ENCODE measurements at regions not wholly inside any gene's neighbourhood (a gene's known extent, or its start where the extent isn't known, plus 50 kb on each side); places are given as distances from the start of the nearest gene placed in this dataset.

- CTCF ChIA-PET = interaction anchor here (0.5 kb wide), 1 partner anchor 161 kb away, joined by 5 read pairs; no protein-coding TSS in a partner anchor
- Mint-ChIP-seq H3K27me3 (peaks cover 10 to 22% (median 17%) of the 10 kb centered on the region in 5 donors), H3K9me3 (no peaks in the 10 kb centered on the region), H3K36me3 (no peaks in the 10 kb centered on the region), H3K4me3 (no peak overlapping the region), H3K4me1 (no peaks in the 10 kb centered on the region), H3K27ac (no peak overlapping the region)
- POLR2A ChIA-PET = no interaction called here
- no peaks in the 10 kb centered on the region for H3K27me3 ChIP-seq (ENCODE audit: control insufficient read depth in 2 of 2, insufficient read depth in 2 of 2, low read length in 2 of 2)
- no peak overlapping the region for H3K4me3 ChIP-seq (ENCODE audit: low read length)
- ATAC-seq = no peak
- no peaks in the 10 kb centered on the region for H3K9me3 ChIP-seq (ENCODE audit: control insufficient read depth in 2 of 3, low read length in 3 of 3)
- no peaks in the 10 kb centered on the region for H3K4me1 ChIP-seq (ENCODE audit: control insufficient read depth in 2 of 2, insufficient read depth in 2 of 2, low read length in 2 of 2)
- no peak overlapping the region for H3K27ac ChIP-seq (ENCODE audit: low read depth, low read length)
- intact Hi-C loops (cut with micrococcal nuclease) = no loop called here
- no peaks in the 10 kb centered on the region for H3K36me3 ChIP-seq (ENCODE audit: control insufficient read depth in 2 of 3, insufficient read depth in 3 of 3, low read length in 3 of 3)
- no peak for DNase-seq
Measured at GRCh38 chr14:55500219-55500701, 59.8 kb upstream of the TBPL2 start.

GRCh38 chr14:55500708-55501107 is 60.3 kb upstream of the TBPL2 start:
- intact Hi-C loops (cut with micrococcal nuclease) = no loop called here
- no peak for ATAC-seq
- H3K4me3 Mint-ChIP-seq = no peak overlapping the region
- no peaks in the 10 kb centered on the region for H3K36me3 Mint-ChIP-seq
- no peak overlapping the region for H3K27ac ChIP-seq (ENCODE audit: low read depth, low read length)
- H3K9me3 Mint-ChIP-seq = no peaks in the 10 kb centered on the region
- no peaks in the 10 kb centered on the region for H3K4me1 ChIP-seq (ENCODE audit: control insufficient read depth in 2 of 2, insufficient read depth in 2 of 2, low read length in 2 of 2)
- no peak for DNase-seq
- ChIA-PET CTCF (interaction anchor here (0.5 kb wide), 1 partner anchor 161 kb away, joined by 5 read pairs; no protein-coding TSS in a partner anchor), POLR2A (no interaction called here)
- peaks cover 10 to 18% (median 15%) of the 10 kb centered on the region in 5 donors for H3K27me3 Mint-ChIP-seq
- H3K27ac Mint-ChIP-seq = no peak overlapping the region
- H3K27me3 ChIP-seq (ENCODE audit: control insufficient read depth in 2 of 2, insufficient read depth in 2 of 2, low read length in 2 of 2) = no peaks in the 10 kb centered on the region
- no peaks in the 10 kb centered on the region for H3K9me3 ChIP-seq (ENCODE audit: control insufficient read depth in 2 of 3, low read length in 3 of 3)
- H3K4me3 ChIP-seq (ENCODE audit: low read length) = no peak overlapping the region
- no peaks in the 10 kb centered on the region for H3K4me1 Mint-ChIP-seq
- H3K36me3 ChIP-seq (ENCODE audit: control insufficient read depth in 2 of 3, insufficient read depth in 3 of 3, low read length in 3 of 3) = no peaks in the 10 kb centered on the region

- Mint-ChIP-seq H3K27ac (no peak overlapping the region), H3K9me3 (no peaks in the 10 kb centered on the region), H3K36me3 (no peaks in the 10 kb centered on the region), H3K27me3 (peaks cover 4 to 13% (median 8%) of the 10 kb centered on the region in 5 donors), H3K4me3 (no peak overlapping the region), H3K4me1 (no peaks in the 10 kb centered on the region)
- POLR2A ChIA-PET = no interaction called here
- Histone ChIP-seq H3K27me3 (ENCODE audit: control insufficient read depth in 2 of 2, insufficient read depth in 2 of 2, low read length in 2 of 2) (no peaks in the 10 kb centered on the region), H3K4me1 (ENCODE audit: control insufficient read depth in 2 of 2, insufficient read depth in 2 of 2, low read length in 2 of 2) (no peaks in the 10 kb centered on the region), H3K36me3 (ENCODE audit: control insufficient read depth in 2 of 3, insufficient read depth in 3 of 3, low read length in 3 of 3) (no peaks in the 10 kb centered on the region), H3K27ac (ENCODE audit: low read depth, low read length) (no peak overlapping the region), H3K4me3 (ENCODE audit: low read length) (no peak overlapping the region), H3K9me3 (ENCODE audit: control insufficient read depth in 2 of 3, low read length in 3 of 3) (no peaks in the 10 kb centered on the region)
- ATAC-seq = no peak
- no peak for DNase-seq
- intact Hi-C loops (cut with micrococcal nuclease) = no loop called here
- CTCF ChIA-PET = no interaction called here
Measured at GRCh38 chr14:55502746-55503284, 62.4 kb upstream of the TBPL2 start.

GRCh38 chr14:55505846-55506245 is 65.4 kb upstream of the TBPL2 start:
- H3K9me3 Mint-ChIP-seq = no peaks in the 10 kb centered on the region
- no peaks in the 10 kb centered on the region for H3K36me3 ChIP-seq (ENCODE audit: control insufficient read depth in 2 of 3, insufficient read depth in 3 of 3, low read length in 3 of 3)
- no peaks in the 10 kb centered on the region for H3K4me1 Mint-ChIP-seq
- H3K27ac ChIP-seq (ENCODE audit: low read depth, low read length) = no peak overlapping the region
- DNase-seq = no peak
- intact Hi-C loops (cut with micrococcal nuclease) = no loop called here
- no peaks in the 10 kb centered on the region for H3K27me3 ChIP-seq (ENCODE audit: control insufficient read depth in 2 of 2, insufficient read depth in 2 of 2, low read length in 2 of 2)
- H3K4me3 ChIP-seq (ENCODE audit: low read length) = no peak overlapping the region
- ChIA-PET POLR2A (no interaction called here), CTCF (interaction anchor here (0.6 kb wide), 1 partner anchor 681 kb away, joined by 4 read pairs; no protein-coding TSS in a partner anchor)
- no peaks in the 10 kb centered on the region for H3K4me1 ChIP-seq (ENCODE audit: control insufficient read depth in 2 of 2, insufficient read depth in 2 of 2, low read length in 2 of 2)
- ATAC-seq = no peak
- no peaks in the 10 kb centered on the region for H3K9me3 ChIP-seq (ENCODE audit: control insufficient read depth in 2 of 3, low read length in 3 of 3)
- peaks cover 0 to 3% (median 0%) of the 10 kb centered on the region in 5 donors for H3K36me3 Mint-ChIP-seq
- H3K4me3 Mint-ChIP-seq = no peak overlapping the region
- H3K27ac Mint-ChIP-seq = no peak overlapping the region
- peaks cover 0 to 6% (median under 1%) of the 10 kb centered on the region in 5 donors for H3K27me3 Mint-ChIP-seq

- Mint-ChIP-seq H3K4me1 (no peaks in the 10 kb centered on the region), H3K36me3 (peaks cover 0 to 3% (median 0%) of the 10 kb centered on the region in 5 donors), H3K9me3 (peaks cover 0 to 3% (median 0%) of the 10 kb centered on the region in 11 donors), H3K4me3 (no peak overlapping the region), H3K27me3 (no peaks in the 10 kb centered on the region), H3K27ac (no peak overlapping the region)
- H3K27ac ChIP-seq (ENCODE audit: low read depth, low read length) = no peak overlapping the region
- H3K4me3 ChIP-seq (ENCODE audit: low read length) = no peak overlapping the region
- H3K9me3 ChIP-seq (ENCODE audit: control insufficient read depth in 2 of 3, low read length in 3 of 3) = no peaks in the 10 kb centered on the region
- no peaks in the 10 kb centered on the region for H3K27me3 ChIP-seq (ENCODE audit: control insufficient read depth in 2 of 2, insufficient read depth in 2 of 2, low read length in 2 of 2)
- ATAC-seq (no peak), DNase-seq (no peak)
- POLR2A ChIA-PET = no interaction called here
- H3K4me1 ChIP-seq (ENCODE audit: control insufficient read depth in 2 of 2, insufficient read depth in 2 of 2, low read length in 2 of 2) = no peaks in the 10 kb centered on the region
- intact Hi-C loops (cut with micrococcal nuclease) = no loop called here
- no peaks in the 10 kb centered on the region for H3K36me3 ChIP-seq (ENCODE audit: control insufficient read depth in 2 of 3, insufficient read depth in 3 of 3, low read length in 3 of 3)
- CTCF ChIA-PET = interaction anchor here (0.6 kb wide), 1 partner anchor 227 kb away, joined by 4 read pairs; no protein-coding TSS in a partner anchor
Measured at GRCh38 chr14:55508676-55509075, 68.3 kb upstream of the TBPL2 start.

GRCh38 chr14:55512421-55512820 is 67.6 kb upstream of the KTN1 start:
- ChIA-PET CTCF (no interaction called here), POLR2A (no interaction called here)
- ATAC-seq = no peak
- no peaks in the 10 kb centered on the region for H3K27me3 Mint-ChIP-seq
- H3K36me3 Mint-ChIP-seq = peaks cover 0 to 3% (median 0%) of the 10 kb centered on the region in 5 donors
- no peak overlapping the region for H3K27ac ChIP-seq (ENCODE audit: low read depth, low read length)
- peaks cover 0 to 3% (median 0%) of the 10 kb centered on the region in 11 donors for H3K9me3 Mint-ChIP-seq
- H3K4me1 ChIP-seq (ENCODE audit: control insufficient read depth in 2 of 2, insufficient read depth in 2 of 2, low read length in 2 of 2) = no peaks in the 10 kb centered on the region
- H3K9me3 ChIP-seq (ENCODE audit: control insufficient read depth in 2 of 3, low read length in 3 of 3) = no peaks in the 10 kb centered on the region
- H3K36me3 ChIP-seq (ENCODE audit: control insufficient read depth in 2 of 3, insufficient read depth in 3 of 3, low read length in 3 of 3) = no peaks in the 10 kb centered on the region
- intact Hi-C loops (cut with micrococcal nuclease) = no loop called here
- H3K27me3 ChIP-seq (ENCODE audit: control insufficient read depth in 2 of 2, insufficient read depth in 2 of 2, low read length in 2 of 2) = no peaks in the 10 kb centered on the region
- H3K27ac Mint-ChIP-seq = no peak overlapping the region
- no peak for DNase-seq
- no peak overlapping the region for H3K4me3 Mint-ChIP-seq
- no peaks in the 10 kb centered on the region for H3K4me1 Mint-ChIP-seq
- no peak overlapping the region for H3K4me3 ChIP-seq (ENCODE audit: low read length)

GRCh38 chr14:55513491-55513890 is 66.5 kb upstream of the KTN1 start:
- DNase-seq = no peak
- H3K4me3 ChIP-seq (ENCODE audit: low read length) = no peak overlapping the region
- Mint-ChIP-seq H3K27ac (no peak overlapping the region), H3K4me3 (no peak overlapping the region), H3K4me1 (no peaks in the 10 kb centered on the region), H3K9me3 (peaks cover 0 to 3% (median 0%) of the 10 kb centered on the region in 11 donors), H3K27me3 (no peaks in the 10 kb centered on the region), H3K36me3 (peaks cover 0 to 3% (median 0%) of the 10 kb centered on the region in 5 donors)
- ATAC-seq = no peak
- no peaks in the 10 kb centered on the region for H3K27me3 ChIP-seq (ENCODE audit: control insufficient read depth in 2 of 2, insufficient read depth in 2 of 2, low read length in 2 of 2)
- intact Hi-C loops (cut with micrococcal nuclease) = no loop called here
- no peak overlapping the region for H3K27ac ChIP-seq (ENCODE audit: low read depth, low read length)
- H3K4me1 ChIP-seq (ENCODE audit: control insufficient read depth in 2 of 2, insufficient read depth in 2 of 2, low read length in 2 of 2) = no peaks in the 10 kb centered on the region
- CTCF ChIA-PET = no interaction called here
- POLR2A ChIA-PET = no interaction called here
- no peaks in the 10 kb centered on the region for H3K9me3 ChIP-seq (ENCODE audit: control insufficient read depth in 2 of 3, low read length in 3 of 3)
- H3K36me3 ChIP-seq (ENCODE audit: control insufficient read depth in 2 of 3, insufficient read depth in 3 of 3, low read length in 3 of 3) = no peaks in the 10 kb centered on the region
